GM13977 (cell line): ENCODE measurements at regions not wholly inside any gene's neighbourhood (a gene's known extent, or its start where the extent isn't known, plus 50 kb on each side); places are given as distances from the start of the nearest gene placed in this dataset.
"Not testable (repeated sequence)": the region's sequence is repeated elsewhere in the genome, so short reads cannot be mapped to it uniquely, and the experiment has no call there.

Source experiments
- DNase-seq: peaks from one replicate; pipeline ENCODE4 v3.0.0; 2012; ENCODE audit warnings: low spot score
- in situ Hi-C: fragments of 300-500 bp; cut with MboI; formaldehyde crosslinking; loops from one replicate; pipeline ENCODE4 v1.12.0; 2022; ENCODE audit warnings: low sequenced_read_pairs, low pct_unique_long_range_greater_than_20kb, mixed read lengths, inconsistent platforms; ENCODE audit not compliant: unreplicated experiment
- TF ChIP-seq, protein P1 (sequence below): IDR thresholded peaks from 2 replicates; pipeline ENCODE4 v1.5.1; 2012; ENCODE audit warnings: mild to moderate bottlenecking, control low read depth; ENCODE audit not compliant: insufficient read depth; ENCODE audit errors: extremely low read depth, missing control alignments

DNA sequence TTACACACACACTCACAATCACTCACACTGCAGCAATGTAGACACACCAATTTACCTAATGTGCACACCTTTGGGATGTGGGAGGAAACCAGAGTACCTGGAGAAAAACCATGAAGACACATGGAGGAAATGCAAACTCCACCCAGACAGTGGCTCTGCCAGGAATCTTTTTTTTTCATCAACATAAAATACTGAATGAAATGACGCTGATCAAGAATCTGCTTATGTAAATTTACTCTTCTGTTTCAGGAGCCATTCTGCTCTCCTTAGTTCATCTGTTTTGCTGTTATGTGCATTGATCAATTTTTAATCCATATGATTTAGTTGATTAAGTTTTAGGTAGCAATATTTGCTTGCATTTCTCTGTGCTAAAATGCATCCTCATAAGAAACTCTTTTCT lies 414.2 kb upstream of the CCDC54 start:
- in situ Hi-C loops, result no loop called here
- TF ChIP-seq, protein P1, sequence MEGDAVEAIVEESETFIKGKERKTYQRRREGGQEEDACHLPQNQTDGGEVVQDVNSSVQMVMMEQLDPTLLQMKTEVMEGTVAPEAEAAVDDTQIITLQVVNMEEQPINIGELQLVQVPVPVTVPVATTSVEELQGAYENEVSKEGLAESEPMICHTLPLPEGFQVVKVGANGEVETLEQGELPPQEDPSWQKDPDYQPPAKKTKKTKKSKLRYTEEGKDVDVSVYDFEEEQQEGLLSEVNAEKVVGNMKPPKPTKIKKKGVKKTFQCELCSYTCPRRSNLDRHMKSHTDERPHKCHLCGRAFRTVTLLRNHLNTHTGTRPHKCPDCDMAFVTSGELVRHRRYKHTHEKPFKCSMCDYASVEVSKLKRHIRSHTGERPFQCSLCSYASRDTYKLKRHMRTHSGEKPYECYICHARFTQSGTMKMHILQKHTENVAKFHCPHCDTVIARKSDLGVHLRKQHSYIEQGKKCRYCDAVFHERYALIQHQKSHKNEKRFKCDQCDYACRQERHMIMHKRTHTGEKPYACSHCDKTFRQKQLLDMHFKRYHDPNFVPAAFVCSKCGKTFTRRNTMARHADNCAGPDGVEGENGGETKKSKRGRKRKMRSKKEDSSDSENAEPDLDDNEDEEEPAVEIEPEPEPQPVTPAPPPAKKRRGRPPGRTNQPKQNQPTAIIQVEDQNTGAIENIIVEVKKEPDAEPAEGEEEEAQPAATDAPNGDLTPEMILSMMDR, result no peak
- no peak for DNase-seq

DNA sequence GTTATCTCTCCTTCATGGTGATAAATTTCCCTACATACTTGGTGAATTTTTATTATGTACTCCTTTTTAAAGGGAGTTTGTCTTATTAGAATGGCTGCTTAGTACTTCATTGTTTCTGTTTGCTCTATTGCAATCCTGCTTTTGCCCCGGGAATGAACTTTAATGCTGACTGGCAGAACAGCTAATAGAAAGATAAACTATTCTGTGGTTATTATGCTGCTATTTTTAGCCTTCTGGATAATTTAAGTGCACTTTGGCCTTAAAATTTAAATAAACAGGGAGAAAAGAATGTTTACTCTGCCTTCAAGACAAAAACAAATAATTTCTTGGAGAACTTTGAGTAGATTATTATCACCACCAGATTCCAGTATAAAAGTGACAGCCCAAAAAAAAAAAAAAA lies 413.8 kb upstream of the CCDC54 start:
- TF ChIP-seq, protein P1, result no peak
- in situ Hi-C loops, result no loop called here
- no peak for DNase-seq

DNA sequence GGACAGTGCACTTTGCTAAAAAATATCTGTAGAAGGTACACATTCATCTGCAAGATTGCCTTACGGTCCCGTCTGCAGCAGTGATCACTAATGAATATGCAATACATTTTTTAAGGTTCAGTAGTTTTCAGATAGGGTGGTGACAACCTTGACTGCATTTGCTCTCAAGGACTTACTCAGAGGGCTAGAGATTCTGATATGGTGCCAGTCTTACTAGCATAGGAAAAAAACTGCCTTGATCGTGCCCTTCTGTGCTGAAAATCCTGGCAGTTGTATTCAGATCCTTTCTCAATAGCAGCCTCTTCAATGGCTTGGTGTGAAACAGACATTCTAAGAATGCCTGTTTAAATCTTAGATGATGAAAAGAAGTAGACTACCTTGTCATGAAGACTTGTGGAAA lies 411.9 kb upstream of the CCDC54 start:
- in situ Hi-C loops, result no loop called here
- DNase-seq, result no peak

DNA sequence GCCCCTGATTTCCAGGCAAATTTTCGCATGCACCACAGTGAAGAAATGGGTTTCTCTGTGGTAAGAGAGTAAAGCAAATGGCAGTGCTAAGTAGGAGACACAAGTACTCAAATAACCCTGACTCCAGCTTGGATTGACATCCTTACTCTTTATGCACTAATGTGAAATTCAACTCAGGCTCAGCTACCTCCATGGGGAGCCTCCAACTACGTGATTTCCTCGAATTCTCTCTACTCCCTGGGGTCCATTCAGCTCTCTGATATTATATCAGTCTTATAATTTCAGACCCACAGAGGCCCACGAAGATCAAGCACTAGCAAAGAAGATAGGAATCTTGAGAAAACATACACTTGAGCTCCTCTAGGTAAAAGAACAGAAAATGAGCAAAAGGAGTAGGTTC lies 407.6 kb upstream of the CCDC54 start:
- DNase-seq, result no peak
- TF ChIP-seq, protein P1, result no peak
- in situ Hi-C loops, result no loop called here

More for the DNA sequence above, 411.9 kb upstream of the CCDC54 start:
- TF ChIP-seq, protein P1, result no peak

DNA sequence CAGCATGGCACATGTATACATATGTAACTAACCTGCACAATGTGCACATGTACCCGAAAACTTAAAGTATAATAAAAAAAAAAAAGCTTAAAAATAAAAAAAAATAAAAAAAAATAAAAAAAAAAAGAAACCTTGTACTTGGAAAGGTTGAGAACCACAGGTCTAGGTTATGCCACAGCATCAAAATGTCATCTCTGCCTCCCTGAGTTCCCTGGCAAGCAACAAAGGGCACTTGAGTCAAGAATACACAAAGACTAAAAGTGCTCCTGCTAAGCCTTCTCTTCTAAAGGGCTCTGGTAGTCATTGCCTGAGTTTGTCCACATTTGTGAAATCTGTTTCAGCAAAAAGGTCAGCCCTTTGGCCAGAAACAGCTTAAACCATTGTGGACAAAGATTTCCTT lies 395.8 kb upstream of the CCDC54 start:
- in situ Hi-C loops, result no loop called here
- no peak for DNase-seq
- TF ChIP-seq, protein P1, result no peak

DNA sequence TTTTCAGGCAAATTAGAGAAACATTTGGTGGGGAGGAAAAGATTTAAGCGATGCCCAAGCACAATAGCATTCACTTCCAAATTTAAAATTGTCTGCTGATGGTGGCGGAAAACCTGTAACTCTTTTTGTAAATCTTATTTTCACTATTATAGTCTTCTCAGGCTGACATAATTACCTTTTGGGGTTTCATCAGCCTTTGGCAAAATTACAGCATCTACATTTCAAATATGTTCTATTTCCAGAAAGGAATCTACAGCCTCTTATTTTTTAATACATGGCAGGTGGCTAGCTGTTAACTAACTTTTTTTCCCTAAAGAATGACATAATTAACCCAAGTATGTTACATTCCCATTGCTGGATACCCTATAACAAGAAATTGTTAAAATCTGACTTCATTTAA lies 391.5 kb upstream of the CCDC54 start:
- TF ChIP-seq, protein P1, result no peak
- no peak for DNase-seq
- in situ Hi-C loops, result no loop called here

DNA sequence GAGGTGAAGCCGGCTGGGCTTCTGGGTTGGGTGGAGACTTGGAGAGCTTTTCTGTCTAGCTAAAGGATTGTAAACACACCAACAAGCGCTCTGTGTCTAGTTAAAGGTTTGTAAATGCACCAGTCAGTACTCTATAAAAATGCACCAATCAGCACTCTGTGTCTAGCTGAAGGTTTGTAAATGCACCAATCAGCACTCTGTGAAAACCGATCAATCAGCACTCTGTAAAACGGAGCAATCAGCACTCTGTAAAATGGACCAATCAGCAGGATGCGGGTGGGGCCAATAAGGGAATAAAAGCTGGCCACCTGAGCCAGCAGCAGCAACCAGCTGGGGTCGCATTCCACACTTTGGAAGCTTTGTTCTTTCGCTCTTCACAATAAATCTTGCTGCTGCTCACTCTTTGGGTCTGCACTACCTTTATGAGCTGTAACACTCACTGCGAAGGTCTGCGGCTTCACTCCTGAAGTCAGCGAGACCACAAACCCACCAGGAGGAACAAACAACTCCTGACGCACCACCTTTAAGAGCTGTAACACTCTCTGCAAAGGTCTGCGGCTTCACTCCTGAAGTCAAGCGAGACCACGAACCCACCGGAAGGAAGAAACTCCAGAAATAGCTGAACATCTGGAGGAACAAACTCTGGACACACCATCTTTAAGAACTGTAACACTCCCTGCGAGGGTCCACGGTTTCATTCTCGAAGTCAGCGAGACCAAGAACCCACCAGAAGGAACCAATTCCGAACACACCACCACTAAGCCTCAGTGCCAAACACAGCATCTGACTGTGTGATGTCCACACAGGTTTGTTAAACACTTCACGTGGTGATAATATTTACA lies 378.2 kb upstream of the CCDC54 start:
- in situ Hi-C loops, DNase-seq: not testable (repeated sequence)
